Neural progenitor cell (in vitro differentiated cells): ENCODE measurements at regions not wholly inside any gene's neighbourhood (a gene's known extent, or its start where the extent isn't known, plus 50 kb on each side); places are given as distances from the start of the nearest gene placed in this dataset.

Experiments used
- DNase-seq: peaks from one replicate; pipeline ENCODE4 v3.0.0-alpha.2; 2016; ENCODE audit warnings: low spot score
- H2AFZ ChIP-seq: fragments of 200-600 bp; sonication (generic); replicated peaks from 2 replicates; pipeline ENCODE4 v1.6.1; 2016; ENCODE audit warnings: antibody characterized with exemption
- H3F3A ChIP-seq: fragments of 200-600 bp; sonication (generic); 2 replicates; pipeline ENCODE4 v1.6.1; 2016; ENCODE audit warnings: antibody characterized with exemption, low read depth
- H3K27ac ChIP-seq: fragments of 200-600 bp; sonication (generic); 2 replicates; pipeline ENCODE4 v1.5.1; 2016; ENCODE audit warnings: mild to moderate bottlenecking
- H3K27me3 ChIP-seq: fragments of 200-600 bp; sonication (generic); 2 replicates; pipeline ENCODE4 v1.6.1; 2016; ENCODE audit warnings: mild to moderate bottlenecking, moderate library complexity
- H3K36me3 ChIP-seq: fragments of 200-600 bp; sonication (generic); 2 replicates; pipeline ENCODE4 v1.5.1; 2016
- H3K4me1 ChIP-seq: fragments of 200-600 bp; sonication (generic); 2 replicates; pipeline ENCODE4 v1.6.1; 2016; ENCODE audit warnings: mixed run types
- H3K4me2 ChIP-seq: fragments of 200-600 bp; sonication (generic); 2 replicates; pipeline ENCODE4 v1.6.1; 2016
- H3K4me3 ChIP-seq: fragments of 200-600 bp; sonication (generic); 2 replicates; pipeline ENCODE4 v1.5.1; 2016
- H3K79me2 ChIP-seq: fragments of 200-600 bp; sonication (generic); 2 replicates; pipeline ENCODE4 v1.6.1; 2016; ENCODE audit warnings: low read depth
- H3K9ac ChIP-seq: fragments of 200-600 bp; sonication (generic); 2 replicates; pipeline ENCODE4 v1.6.1; 2016
- H3K9me3 ChIP-seq: fragments of 200-600 bp; sonication (generic); 2 replicates; pipeline ENCODE4 v1.5.1; 2016; ENCODE audit warnings: low read depth
- H4K20me1 ChIP-seq: fragments of 200-600 bp; sonication (generic); 2 replicates; pipeline ENCODE4 v1.6.1; 2016; ENCODE audit warnings: low read depth
- H3K27ac Mint-ChIP-seq: 3 replicates; pipeline ENCODE4 v1.8.0; 2021; ENCODE audit warnings: mixed read lengths
- H3K27me3 Mint-ChIP-seq: 2 replicates; pipeline ENCODE4 v1.8.0; 2022; ENCODE audit warnings: low read depth, mild to moderate bottlenecking, inconsistent platforms, moderate library complexity, mixed read lengths; ENCODE audit not compliant: insufficient read depth
- H3K36me3 Mint-ChIP-seq: 3 replicates; pipeline ENCODE4 v1.8.0; 2021; ENCODE audit warnings: mixed read lengths
- H3K4me1 Mint-ChIP-seq: 3 replicates; pipeline ENCODE4 v1.8.0; 2021; ENCODE audit warnings: mixed read lengths
- H3K4me3 Mint-ChIP-seq: 3 replicates; pipeline ENCODE4 v1.8.0; 2021; ENCODE audit warnings: mild to moderate bottlenecking, moderate library complexity, mixed read lengths
- H3K9me3 Mint-ChIP-seq: 3 replicates; pipeline ENCODE4 v1.8.0; 2020; ENCODE audit warnings: mixed read lengths
- CTCF ChIP-seq: fragments of 200-600 bp; sonication (generic); IDR thresholded peaks from 2 replicates; pipeline ENCODE4 v1.5.1; 2017; ENCODE audit warnings: antibody characterized with exemption, mild to moderate bottlenecking
- EZH2 ChIP-seq: fragments of 200-600 bp; sonication (generic); IDR thresholded peaks from 2 replicates; pipeline ENCODE4 v1.6.1; 2017; ENCODE audit warnings: antibody characterized with exemption, mild to moderate bottlenecking, moderate library complexity
- EZH2phosphoT487 ChIP-seq: fragments of 200-600 bp; sonication (generic); IDR thresholded peaks from 2 replicates; pipeline ENCODE4 v1.6.1; 2017; ENCODE audit warnings: antibody characterized with exemption

DNA sequence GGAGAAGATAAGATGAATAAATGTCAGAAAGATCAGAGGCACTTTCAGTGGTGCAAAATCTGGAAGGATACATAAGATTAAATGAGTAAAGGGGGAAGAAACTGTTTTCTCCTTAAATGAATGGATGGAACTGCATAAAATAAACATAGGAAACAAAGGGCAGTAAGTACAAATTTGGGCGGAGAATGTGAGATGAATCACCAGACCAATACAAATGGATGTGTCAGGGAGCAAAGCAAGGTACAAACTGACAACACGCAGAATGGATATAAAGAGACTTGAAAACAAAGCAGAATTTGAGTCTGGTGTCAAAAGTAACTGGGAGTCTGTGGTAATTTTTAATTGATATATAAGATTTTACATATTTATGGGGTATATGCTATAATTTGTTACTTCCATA, 175.3 kb upstream of the PCDH18 start:
- H3K27me3 ChIP-seq: no peaks in the 10 kb centered on the region
- no peaks in the 10 kb centered on the region for H3K36me3 Mint-ChIP-seq

DNA sequence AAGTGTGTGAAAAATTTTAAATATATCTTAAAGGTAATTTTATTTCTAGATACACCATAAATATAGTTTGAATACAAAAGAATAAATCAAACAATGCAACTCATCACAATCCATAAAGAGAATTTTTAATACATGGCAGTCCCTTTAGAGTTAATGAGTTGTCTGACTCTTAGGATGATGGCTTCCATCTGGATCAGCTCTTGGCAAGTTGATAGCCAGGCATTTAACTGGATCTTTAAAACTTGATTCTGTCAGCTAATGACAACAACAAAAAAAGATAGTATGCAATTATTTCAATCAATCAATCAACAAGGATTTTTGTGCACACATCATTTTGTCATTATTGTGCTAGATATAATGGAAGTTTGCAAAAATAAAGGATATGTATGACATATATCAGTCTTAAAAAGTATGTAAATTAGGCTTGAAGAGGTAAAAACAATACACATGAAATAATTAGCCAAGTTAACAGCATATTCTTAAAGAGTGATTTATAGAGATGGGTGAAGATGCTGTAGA, 174.9 kb upstream of the PCDH18 start:
- H3K9ac ChIP-seq: no peak overlapping the region
- Mint-ChIP-seq H3K4me3 (no peak overlapping the region), H3K36me3 (no peaks in the 10 kb centered on the region), H3K27ac (no peak overlapping the region), H3K27me3 (peaks cover 2% of the 10 kb centered on the region), H3K4me1 (peaks cover 3% of the 10 kb centered on the region), H3K9me3 (no peaks in the 10 kb centered on the region)
- H4K20me1 ChIP-seq: no peaks in the 10 kb centered on the region
- no peaks in the 10 kb centered on the region for H3K4me1 ChIP-seq
- no peak overlapping the region for H3K4me3 ChIP-seq
- no peak overlapping the region for H3K27ac ChIP-seq
- DNase-seq: no peak
- TF ChIP-seq EZH2phosphoT487: no peak
- TF ChIP-seq CTCF: no peak
- TF ChIP-seq EZH2: no peak
- no peaks in the 10 kb centered on the region for H3K79me2 ChIP-seq
- H2AFZ ChIP-seq: no peak overlapping the region
- H3K9me3 ChIP-seq: no peaks in the 10 kb centered on the region
- no peak overlapping the region for H3K4me2 ChIP-seq
- H3K27me3 ChIP-seq: no peaks in the 10 kb centered on the region
- no peaks in the 10 kb centered on the region for H3K36me3 ChIP-seq
- no peaks in the 10 kb centered on the region for H3F3A ChIP-seq

More for the DNA sequence above, 175.3 kb upstream of the PCDH18 start:
- no peak overlapping the region for H3K4me3 Mint-ChIP-seq
- TF ChIP-seq CTCF (no peak), EZH2 (no peak), EZH2phosphoT487 (no peak)
- Histone ChIP-seq H3K27ac (no peak overlapping the region), H3K9me3 (no peaks in the 10 kb centered on the region), H3F3A (no peaks in the 10 kb centered on the region), H2AFZ (no peak overlapping the region), H3K79me2 (no peaks in the 10 kb centered on the region), H3K36me3 (no peaks in the 10 kb centered on the region), H4K20me1 (no peaks in the 10 kb centered on the region), H3K4me2 (no peak overlapping the region), H3K9ac (no peak overlapping the region), H3K4me3 (no peak overlapping the region), H3K4me1 (no peaks in the 10 kb centered on the region)
- peaks cover 3% of the 10 kb centered on the region for H3K4me1 Mint-ChIP-seq
- DNase-seq: no peak
- H3K27me3 Mint-ChIP-seq: no peaks in the 10 kb centered on the region
- no peak overlapping the region for H3K27ac Mint-ChIP-seq
- no peaks in the 10 kb centered on the region for H3K9me3 Mint-ChIP-seq

DNA sequence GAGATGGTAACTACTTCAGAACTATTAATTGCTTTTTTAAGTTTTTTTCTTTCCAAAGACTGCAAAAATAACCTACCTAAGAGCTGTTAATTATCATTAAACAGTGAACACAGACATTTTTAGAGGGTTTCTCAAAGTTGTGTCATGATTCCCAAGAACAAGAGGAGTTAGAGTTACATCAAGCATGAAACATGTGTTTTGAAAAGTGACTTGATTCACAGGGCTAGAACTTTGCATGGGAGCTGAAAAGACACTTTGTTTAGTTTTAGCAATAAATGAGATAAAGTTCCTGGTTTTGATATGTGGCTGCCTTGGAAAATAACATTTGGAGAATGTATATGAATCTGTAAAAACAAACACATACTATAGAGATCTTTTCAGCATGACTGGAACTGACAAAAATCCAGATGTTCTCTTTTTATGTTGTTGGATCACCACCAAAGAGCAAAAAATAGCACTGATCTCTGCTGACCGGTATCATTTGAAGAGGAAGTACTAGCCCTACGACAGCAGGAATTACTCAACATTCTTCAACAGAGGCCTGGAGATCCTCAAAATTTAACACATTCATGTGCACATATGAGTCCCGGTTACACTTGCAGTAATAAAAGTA, 173.0 kb upstream of the PCDH18 start:
- DNase-seq: no peak
- TF ChIP-seq EZH2 (no peak), CTCF (no peak), EZH2phosphoT487 (no peak)
- Mint-ChIP-seq H3K4me1 (no peaks in the 10 kb centered on the region), H3K27ac (no peak overlapping the region), H3K9me3 (peaks cover 4% of the 10 kb centered on the region), H3K36me3 (no peaks in the 10 kb centered on the region), H3K27me3 (peaks cover 2% of the 10 kb centered on the region), H3K4me3 (no peak overlapping the region)
- Histone ChIP-seq H3K4me3 (no peak overlapping the region), H3K9ac (no peak overlapping the region), H3K4me1 (no peaks in the 10 kb centered on the region), H3K79me2 (no peaks in the 10 kb centered on the region), H3K36me3 (no peaks in the 10 kb centered on the region), H3K9me3 (no peaks in the 10 kb centered on the region), H3K27ac (no peak overlapping the region), H2AFZ (no peak overlapping the region), H3F3A (no peaks in the 10 kb centered on the region), H3K27me3 (no peaks in the 10 kb centered on the region), H4K20me1 (no peaks in the 10 kb centered on the region), H3K4me2 (no peak overlapping the region)
